GM06990 (cell line): ENCODE measurements at regions not wholly inside any gene's neighbourhood (a gene's known extent, or its start where the extent isn't known, plus 50 kb on each side); places are given as distances from the start of the nearest gene placed in this dataset.
A peak's percentile ranks its signal among the peaks of the same experiment; 100 is the strongest.

ENCODE experiments used
- DNase-seq: peaks from one replicate; pipeline ENCODE4 v3.0.0-alpha.2; 2011; ENCODE audit not compliant: insufficient read length; ENCODE audit errors: extremely low read depth
- H3K27me3 ChIP-seq: replicated peaks from 2 replicates; pipeline ENCODE4 v1.6.0; 2011; ENCODE audit warnings: low read length; ENCODE audit not compliant: control insufficient read depth, insufficient read depth
- H3K36me3 ChIP-seq: 2 replicates; pipeline ENCODE4 v1.5.1; 2011; ENCODE audit warnings: low read length; ENCODE audit not compliant: control insufficient read depth, insufficient read depth
- H3K4me3 ChIP-seq: replicated peaks from 2 replicates; pipeline ENCODE4 v1.5.1; 2011; ENCODE audit warnings: low read depth, mild to moderate bottlenecking, control low read depth, low read length
- CTCF ChIP-seq: IDR thresholded peaks from 2 replicates; pipeline ENCODE4 v1.5.1; 2011; ENCODE audit warnings: low read length, control low read depth, mild to moderate bottlenecking, inconsistent platforms; ENCODE audit not compliant: insufficient read depth, poor library complexity, severe bottlenecking

GRCh38 chr18:67308819-67309218 is 207.7 kb downstream of the DSEL start:
- DNase-seq, result no peak
- no peak overlapping the region for H3K4me3 ChIP-seq
- H3K36me3 ChIP-seq, result no peaks in the 10 kb centered on the region
- TF ChIP-seq CTCF, result no peak
- no peaks in the 10 kb centered on the region for H3K27me3 ChIP-seq

- Histone ChIP-seq H3K4me3 (no peak overlapping the region), H3K36me3 (no peaks in the 10 kb centered on the region), H3K27me3 (no peaks in the 10 kb centered on the region)
- TF ChIP-seq CTCF, result no peak
- DNase-seq, result no peak
These were observed 211.1 kb downstream of the DSEL start for GRCh38 chr18:67305466-67305865.

GRCh38 chr18:67302043-67302442 is 214.5 kb downstream of the DSEL start:
- DNase-seq, result no peak
- Histone ChIP-seq H3K27me3 (no peaks in the 10 kb centered on the region), H3K36me3 (no peaks in the 10 kb centered on the region), H3K4me3 (no peak overlapping the region)
- no peak for TF ChIP-seq CTCF

GRCh38 chr18:67301592-67301991 is 214.9 kb downstream of the DSEL start:
- no peak for DNase-seq
- no peaks in the 10 kb centered on the region for H3K27me3 ChIP-seq
- TF ChIP-seq CTCF, result no peak

GRCh38 chr18:67300498-67300897 is 216.0 kb downstream of the DSEL start:
- peak; percentile 13 for DNase-seq
- Histone ChIP-seq H3K27me3 (no peaks in the 10 kb centered on the region), H3K36me3 (no peaks in the 10 kb centered on the region), H3K4me3 (no peak overlapping the region)
- no peak for TF ChIP-seq CTCF

More at GRCh38 chr18:67301592-67301991, 214.9 kb downstream of the DSEL start:
- H3K4me3 ChIP-seq, result no peak overlapping the region
- no peaks in the 10 kb centered on the region for H3K36me3 ChIP-seq

GRCh38 chr18:67292814-67293213 is 223.7 kb downstream of the DSEL start:
- no peak for DNase-seq
- Histone ChIP-seq H3K27me3 (no peaks in the 10 kb centered on the region), H3K36me3 (no peaks in the 10 kb centered on the region)

More at GRCh38 chr18:67292814-67293213, 223.7 kb downstream of the DSEL start:
- no peak for TF ChIP-seq CTCF
- H3K4me3 ChIP-seq, result no peak overlapping the region
